ENCODE measurements at regions not wholly inside any gene's neighbourhood (a gene's known extent, or its start where the extent isn't known, plus 50 kb on each side); places are given as distances from the start of the nearest gene placed in this dataset.

GRCh38 chr15:46525984-46526725, 891.3 kb downstream of the SQOR start:
- no peaks in the 10 kb centered on the region for H3K36me3 ChIP-seq (ENCODE audit: control insufficient read depth, insufficient read depth, low read length)
- H3K9me3 ChIP-seq (ENCODE audit: control insufficient read depth, insufficient read depth, low read length), result no peaks in the 10 kb centered on the region
- dilution Hi-C loops (cut with HindIII; ENCODE audit: low sequenced_read_pairs, unreplicated experiment), result no loop called here
- no peak overlapping the region for H3K14ac ChIP-seq (replicated peaks; ENCODE audit: low read depth, low read length)
- H3K9ac ChIP-seq (ENCODE audit: low read depth, low read length), result no peak overlapping the region
- no peak overlapping the region for H3K23ac ChIP-seq (ENCODE audit: low read depth, low read length)
- H4K5ac ChIP-seq (ENCODE audit: low read depth, low read length), result no peak overlapping the region
- H2BK5ac ChIP-seq (ENCODE audit: low read depth, low read length, poor library complexity, severe bottlenecking), result no peak overlapping the region
- no peak overlapping the region for H3K4me3 ChIP-seq (ENCODE audit: insufficient read depth, low read depth, low read length)
- no peaks in the 10 kb centered on the region for H3K4me1 ChIP-seq (ENCODE audit: control insufficient read depth, insufficient read depth, low read length)
- no peaks in the 10 kb centered on the region for H4K20me1 ChIP-seq (ENCODE audit: insufficient read depth, low read length)
- ATAC-seq (ENCODE audit: low read depth), result no peak
- H3K18ac ChIP-seq (ENCODE audit: low read depth, low read length), result no peak overlapping the region
- no peak overlapping the region for H3K56ac ChIP-seq (ENCODE audit: extremely low read depth, insufficient read depth, low read length)
- H3K4ac ChIP-seq (ENCODE audit: low read depth, low read length), result no peak overlapping the region
- ChIA-PET CTCF (no interaction called here), POLR2A (ENCODE audit: unreplicated experiment) (no interaction called here)
- no peak overlapping the region for H2BK15ac ChIP-seq (ENCODE audit: low read depth, low read length)
- no peak overlapping the region for H4K91ac ChIP-seq (ENCODE audit: insufficient read depth, low read depth, low read length)
- no peak overlapping the region for H2AK9ac ChIP-seq (replicated peaks; ENCODE audit: low read depth, low read length, poor library complexity)
- no peak for TF ChIP-seq POLR2A (IDR thresholded peaks at IDR 0.05; ENCODE audit: low read depth, low read length)
- TF ChIP-seq CEBPB (IDR thresholded peaks at IDR 0.05; ENCODE audit: low read depth, low read length), result no peak
- no peak for TF ChIP-seq RCOR1 (IDR thresholded peaks at IDR 0.05; ENCODE audit: insufficient replicate concordance, low read length)
- no peak for TF ChIP-seq CHD1 (IDR thresholded peaks at IDR 0.05; ENCODE audit: low read depth, low read length)
- no peak for TF ChIP-seq NFE2L2 (IDR thresholded peaks at IDR 0.05; ENCODE audit: low read depth, low read length)
- TF ChIP-seq MXI1 (IDR thresholded peaks at IDR 0.05; ENCODE audit: borderline replicate concordance, low read depth, low read length), result no peak
- TF ChIP-seq USF2 (IDR thresholded peaks at IDR 0.05; ENCODE audit: low read depth, low read length), result no peak
- no peak for TF ChIP-seq SMC3 (IDR thresholded peaks at IDR 0.05; ENCODE audit: low read depth, low read length)
- no peak for TF ChIP-seq RAD21 (IDR thresholded peaks at IDR 0.05; ENCODE audit: low read length)
- H3K79me1 ChIP-seq (ENCODE audit: low read depth in 1 of 2, low read length in 2 of 2), result no peaks in the 10 kb centered on the region
- H2BK120ac ChIP-seq (ENCODE audit: low read depth, low read length), result no peak overlapping the region
- H4K8ac ChIP-seq (ENCODE audit: low read depth in 2 of 2, low read length in 2 of 2), result no peak overlapping the region
- no peak overlapping the region for H2BK20ac ChIP-seq (ENCODE audit: low read depth, low read length)
- no peaks in the 10 kb centered on the region for H3K9me1 ChIP-seq (ENCODE audit: insufficient read depth, low read length)
- no peak overlapping the region for H3K4me2 ChIP-seq (ENCODE audit: low read depth, low read length)
- DNase-seq, result no peak
- BruUV-seq (replicated peaks), result no TSS peak
- H3K27ac ChIP-seq (ENCODE audit: insufficient read depth, low read length), result no peak overlapping the region
- no peak overlapping the region for H2AK5ac ChIP-seq (ENCODE audit: low read depth, low read length)
- H3K27me3 ChIP-seq (ENCODE audit: control insufficient read depth, insufficient read depth, low read length), result no peaks in the 10 kb centered on the region
- no CpG with 5 or more reads among the region's 3 CpGs for WGBS, 2 experiments (ENCODE audit: extremely low coverage in 2 of 2, insufficient read length in 1 of 2)
- intact Hi-C loops (cut with micrococcal nuclease), result no loop called here
- no peak overlapping the region for H2AFZ ChIP-seq (replicated peaks; ENCODE audit: low read length, poor library complexity)
- in situ Hi-C loops (cut with MboI; ENCODE audit: low sequenced_read_pairs), result no loop called here

Data from IMR-90 (cell line).